ENCODE measurements at regions not wholly inside any gene's neighbourhood (a gene's known extent, or its start where the extent isn't known, plus 50 kb on each side); places are given as distances from the start of the nearest gene placed in this dataset.

GRCh38 chr6:23154159-23154558, 584.8 kb downstream of the HDGFL1 start:
- TF ChIP-seq, protein P1, sequence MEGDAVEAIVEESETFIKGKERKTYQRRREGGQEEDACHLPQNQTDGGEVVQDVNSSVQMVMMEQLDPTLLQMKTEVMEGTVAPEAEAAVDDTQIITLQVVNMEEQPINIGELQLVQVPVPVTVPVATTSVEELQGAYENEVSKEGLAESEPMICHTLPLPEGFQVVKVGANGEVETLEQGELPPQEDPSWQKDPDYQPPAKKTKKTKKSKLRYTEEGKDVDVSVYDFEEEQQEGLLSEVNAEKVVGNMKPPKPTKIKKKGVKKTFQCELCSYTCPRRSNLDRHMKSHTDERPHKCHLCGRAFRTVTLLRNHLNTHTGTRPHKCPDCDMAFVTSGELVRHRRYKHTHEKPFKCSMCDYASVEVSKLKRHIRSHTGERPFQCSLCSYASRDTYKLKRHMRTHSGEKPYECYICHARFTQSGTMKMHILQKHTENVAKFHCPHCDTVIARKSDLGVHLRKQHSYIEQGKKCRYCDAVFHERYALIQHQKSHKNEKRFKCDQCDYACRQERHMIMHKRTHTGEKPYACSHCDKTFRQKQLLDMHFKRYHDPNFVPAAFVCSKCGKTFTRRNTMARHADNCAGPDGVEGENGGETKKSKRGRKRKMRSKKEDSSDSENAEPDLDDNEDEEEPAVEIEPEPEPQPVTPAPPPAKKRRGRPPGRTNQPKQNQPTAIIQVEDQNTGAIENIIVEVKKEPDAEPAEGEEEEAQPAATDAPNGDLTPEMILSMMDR (IDR thresholded peaks at IDR 0.05) = no peak
- TF ChIP-seq POLR2A (IDR thresholded peaks at IDR 0.05; ENCODE audit: low read depth) = no peak

Measured in esophagus muscularis mucosa (tissue), 3 donors.